ENCODE measurements at regions not wholly inside any gene's neighbourhood (a gene's known extent, or its start where the extent isn't known, plus 50 kb on each side); places are given as distances from the start of the nearest gene placed in this dataset.
A peak's percentile ranks its signal among the peaks of the same experiment; 100 is the strongest.
"Not testable (repeated sequence)": the region's sequence is repeated elsewhere in the genome, so short reads cannot be mapped to it uniquely, and the experiment has no call there.

- Histone ChIP-seq H3K27ac (ENCODE audit: low read depth in 2 of 2, low read length in 2 of 2) (no peak overlapping the region), H3K9me3 (ENCODE audit: control insufficient read depth in 2 of 3, insufficient read depth in 1 of 3, low read length in 3 of 3) (no peaks in the 10 kb centered on the region), H3K9ac (ENCODE audit: low read length in 3 of 3) (no peak overlapping the region), H3K36me3 (ENCODE audit: control insufficient read depth in 2 of 3, insufficient read depth in 3 of 3, low read length in 3 of 3) (no peaks in the 10 kb centered on the region), H3K27me3 (ENCODE audit: control insufficient read depth, insufficient read depth, low read length) (no peaks in the 10 kb centered on the region), H3K4me1 (ENCODE audit: control insufficient read depth in 2 of 3, insufficient read depth in 2 of 3, low read depth in 1 of 3, low read length in 3 of 3) (no peaks in the 10 kb centered on the region), H3K4me3 (ENCODE audit: low read length in 3 of 3) (no peak overlapping the region)
- no peak for TF ChIP-seq CTCF (IDR thresholded peaks at IDR 0.05; ENCODE audit: borderline replicate concordance, extremely low read depth, insufficient read depth)
- no peak for FAIRE-seq
- intact Hi-C loops (cut with DNase I) = no loop called here
- DNase-seq = no peak
Measured at GRCh38 chr4:57973819-57974218, 863.6 kb upstream of the IGFBP7 start.

GRCh38 chr4:57971261-57971660, 861.1 kb upstream of the IGFBP7 start:
- Histone ChIP-seq H3K27ac (ENCODE audit: low read depth in 2 of 2, low read length in 2 of 2) (no peak overlapping the region), H3K36me3 (ENCODE audit: control insufficient read depth in 2 of 3, insufficient read depth in 3 of 3, low read length in 3 of 3) (no peaks in the 10 kb centered on the region), H3K27me3 (ENCODE audit: control insufficient read depth, insufficient read depth, low read length) (no peaks in the 10 kb centered on the region), H3K4me1 (ENCODE audit: control insufficient read depth in 2 of 3, insufficient read depth in 2 of 3, low read depth in 1 of 3, low read length in 3 of 3) (no peaks in the 10 kb centered on the region), H3K9ac (ENCODE audit: low read length in 3 of 3) (no peak overlapping the region), H3K9me3 (ENCODE audit: control insufficient read depth in 2 of 3, insufficient read depth in 1 of 3, low read length in 3 of 3) (no peaks in the 10 kb centered on the region), H3K4me3 (ENCODE audit: low read length in 3 of 3) (no peak overlapping the region)
- no peak for TF ChIP-seq CTCF (IDR thresholded peaks at IDR 0.05; ENCODE audit: borderline replicate concordance, extremely low read depth, insufficient read depth)
- intact Hi-C loops (cut with DNase I) = no loop called here
- FAIRE-seq = no peak
- peak in 2 of 5 donors; percentile 56 to 60 for DNase-seq

- no peaks in the 10 kb centered on the region for H3K36me3 ChIP-seq (ENCODE audit: control insufficient read depth in 2 of 3, insufficient read depth in 3 of 3, low read length in 3 of 3)
- peak in 1 of 5 donors; percentile 61 for DNase-seq
- H3K9me3 ChIP-seq (ENCODE audit: control insufficient read depth in 2 of 3, insufficient read depth in 1 of 3, low read length in 3 of 3) = no peaks in the 10 kb centered on the region
- no peak for FAIRE-seq
- H3K9ac ChIP-seq (ENCODE audit: low read length in 3 of 3) = no peak overlapping the region
- H3K4me3 ChIP-seq (ENCODE audit: low read length in 3 of 3) = no peak overlapping the region
- no peaks in the 10 kb centered on the region for H3K27me3 ChIP-seq (ENCODE audit: control insufficient read depth, insufficient read depth, low read length)
- no peak overlapping the region for H3K27ac ChIP-seq (ENCODE audit: low read depth in 2 of 2, low read length in 2 of 2)
- no peaks in the 10 kb centered on the region for H3K4me1 ChIP-seq (ENCODE audit: control insufficient read depth in 2 of 3, insufficient read depth in 2 of 3, low read depth in 1 of 3, low read length in 3 of 3)
- intact Hi-C loops (cut with DNase I) = no loop called here
- TF ChIP-seq CTCF (IDR thresholded peaks at IDR 0.05; ENCODE audit: borderline replicate concordance, extremely low read depth, insufficient read depth) = no peak
Measured at GRCh38 chr4:57966987-57967760, 857.0 kb upstream of the IGFBP7 start.

- H3K36me3 ChIP-seq (ENCODE audit: control insufficient read depth in 2 of 3, insufficient read depth in 3 of 3, low read length in 3 of 3); H3K4me3 ChIP-seq (ENCODE audit: low read length in 3 of 3); H3K9ac ChIP-seq (ENCODE audit: low read length in 3 of 3); H3K9me3 ChIP-seq (ENCODE audit: control insufficient read depth in 2 of 3, insufficient read depth in 1 of 3, low read length in 3 of 3); DNase-seq; H3K27me3 ChIP-seq (ENCODE audit: control insufficient read depth, insufficient read depth, low read length); intact Hi-C loops (cut with DNase I); H3K27ac ChIP-seq (ENCODE audit: low read depth in 2 of 2, low read length in 2 of 2); H3K4me1 ChIP-seq (ENCODE audit: control insufficient read depth in 2 of 3, insufficient read depth in 2 of 3, low read depth in 1 of 3, low read length in 3 of 3); FAIRE-seq: not testable (repeated sequence)
Measured at GRCh38 chr4:57965431-57965830, 855.2 kb upstream of the IGFBP7 start.

All from kidney (tissue), 13 donors.